ENCODE measurements at regions not wholly inside any gene's neighbourhood (a gene's known extent, or its start where the extent isn't known, plus 50 kb on each side); places are given as distances from the start of the nearest gene placed in this dataset.
A peak's percentile ranks its signal among the peaks of the same experiment; 100 is the strongest.
"Not testable (repeated sequence)": the region's sequence is repeated elsewhere in the genome, so short reads cannot be mapped to it uniquely, and the experiment has no call there.

DNA sequence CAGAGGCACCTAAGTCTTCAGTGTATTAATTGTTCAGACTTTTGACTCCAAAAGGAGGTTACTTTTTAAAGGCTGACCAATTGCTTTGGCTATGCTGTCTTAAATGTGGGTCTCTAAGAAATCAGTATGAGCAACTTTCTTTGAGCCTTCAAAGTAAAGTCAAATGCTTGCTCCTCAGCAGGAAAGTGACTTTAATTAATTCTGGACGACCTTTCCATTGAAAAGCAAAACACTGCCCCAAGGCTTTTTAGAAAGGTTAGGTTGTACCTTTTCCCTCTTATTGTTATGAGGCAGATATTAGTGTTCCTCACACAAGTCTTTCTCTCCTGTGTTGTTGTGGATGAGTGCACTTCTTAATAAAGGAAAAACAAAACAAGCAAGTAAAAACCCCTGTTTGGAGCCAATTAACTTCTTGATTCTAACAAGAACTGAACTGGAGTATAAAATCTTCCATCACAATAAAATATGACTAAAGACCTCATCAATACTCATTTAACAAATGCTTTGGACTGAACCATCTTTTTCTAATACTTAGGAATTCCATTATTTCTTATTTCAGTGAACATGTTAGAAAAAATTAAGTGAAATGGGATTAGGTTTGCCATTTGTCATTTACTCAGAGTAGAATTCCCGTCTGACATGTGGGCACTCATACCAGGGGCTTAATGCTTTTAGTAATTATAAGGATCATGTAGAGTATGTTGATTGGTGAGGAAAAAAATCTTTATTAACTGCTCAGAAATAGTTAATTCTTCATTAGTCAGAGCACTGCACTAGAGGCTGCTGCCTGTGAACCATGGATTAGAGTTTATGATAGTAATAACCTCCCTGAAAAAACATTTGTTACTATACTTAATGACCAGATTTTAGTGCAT lies 159.1 kb upstream of the ZNF608 start:
- no peak for DNase-seq

DNA sequence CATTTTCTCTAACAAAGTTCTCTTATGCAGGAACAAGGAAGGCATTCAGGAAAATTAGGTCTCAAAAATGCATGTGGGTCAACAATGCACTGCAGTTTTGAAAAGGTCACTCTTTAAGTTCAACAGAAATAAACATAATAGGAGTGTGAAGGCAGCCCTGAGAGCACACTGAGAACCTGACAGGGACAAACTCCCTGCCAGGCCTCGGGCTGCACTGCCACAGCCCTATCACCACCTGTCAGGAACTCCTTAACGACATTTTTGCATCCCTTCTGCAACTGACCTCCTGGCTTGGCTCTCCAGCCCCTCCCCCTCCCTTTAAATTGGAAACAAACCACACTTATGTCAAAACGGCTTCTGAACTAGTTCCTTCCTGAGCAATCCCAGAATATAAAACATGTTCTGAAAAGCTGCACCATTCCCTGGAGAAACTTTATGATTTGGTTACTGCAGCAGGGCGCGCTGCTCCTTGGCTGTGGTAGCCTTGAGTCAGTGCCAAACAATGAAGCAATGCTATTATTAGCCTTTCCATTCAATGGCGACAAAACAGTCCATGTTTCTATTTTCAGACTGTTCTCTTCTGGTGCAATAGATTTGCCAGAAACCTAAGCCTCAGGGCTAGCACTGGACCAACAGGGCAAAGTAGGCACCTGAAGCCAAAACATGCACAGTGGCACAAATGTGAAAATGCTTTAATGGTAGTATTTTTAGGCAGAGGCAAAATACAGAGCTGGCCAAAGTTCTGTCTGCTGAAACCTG lies 160.1 kb upstream of the ZNF608 start:
- DNase-seq: peak; percentile 55

DNA sequence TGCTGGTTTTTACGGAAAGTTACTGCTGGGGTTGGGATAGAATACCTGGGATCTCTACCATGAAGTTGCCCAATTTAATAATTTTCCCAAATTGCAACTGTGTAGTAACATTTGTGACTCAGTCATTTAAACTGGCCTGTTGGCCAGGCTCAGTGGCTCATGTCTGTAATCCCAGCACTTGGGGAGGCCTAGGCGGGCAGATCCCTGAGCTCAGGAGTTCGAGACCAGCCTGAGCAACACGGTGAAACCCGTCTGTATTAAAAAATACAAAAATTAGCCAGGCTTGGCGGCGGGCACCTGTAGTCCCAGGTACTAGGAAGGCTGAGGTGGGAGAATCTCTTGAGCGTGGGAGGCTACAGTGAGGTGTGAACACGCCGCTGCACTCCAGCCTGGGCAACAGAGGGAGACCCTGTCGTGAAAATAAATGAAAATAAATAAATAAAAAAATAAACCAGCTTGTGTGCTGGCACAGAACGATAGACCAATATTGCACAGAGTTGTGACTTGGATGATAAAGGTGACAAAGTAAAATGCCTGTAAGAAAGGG lies 160.7 kb upstream of the ZNF608 start:
- no peak for DNase-seq

DNA sequence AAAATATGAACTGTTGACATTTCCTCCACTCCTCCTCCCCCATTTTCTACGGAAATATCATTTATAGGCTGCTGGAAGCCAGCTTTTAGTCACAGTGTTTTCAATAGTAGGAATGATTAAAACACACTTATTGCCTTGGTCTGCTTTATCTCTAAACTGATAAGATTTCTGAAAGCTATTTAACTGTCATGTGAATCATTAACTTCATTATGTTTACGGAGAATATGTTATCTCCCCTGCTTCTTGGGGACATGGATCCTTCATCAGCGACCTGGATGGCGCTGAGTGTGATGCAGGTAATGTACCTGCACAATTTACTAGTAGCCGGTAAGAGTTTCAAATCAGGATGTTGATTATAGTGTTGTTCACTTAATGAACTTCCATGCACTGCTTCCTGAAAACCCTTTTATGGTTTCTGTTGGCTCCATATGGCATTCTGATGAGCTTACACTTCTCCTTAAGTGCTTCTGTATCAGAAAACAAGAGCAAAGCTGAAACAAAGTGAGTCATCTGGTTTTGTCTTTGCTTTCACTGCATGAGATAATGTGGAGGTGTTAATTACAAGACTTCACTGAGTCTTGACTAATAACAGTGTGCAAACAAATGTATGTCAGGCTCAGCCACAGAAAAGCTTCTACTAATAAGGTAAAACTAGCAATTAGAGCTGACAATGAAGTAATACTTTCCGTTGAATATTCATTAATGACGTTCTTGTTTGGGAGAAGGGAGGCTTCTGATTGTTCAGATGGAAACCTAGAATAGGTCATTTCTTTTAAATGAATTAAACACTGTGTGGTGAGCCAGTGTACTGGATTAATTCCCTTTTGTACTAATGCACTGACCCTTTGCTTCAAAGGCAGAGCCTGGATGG lies 162.4 kb upstream of the ZNF608 start:
- DNase-seq: peak; percentile 86

DNA sequence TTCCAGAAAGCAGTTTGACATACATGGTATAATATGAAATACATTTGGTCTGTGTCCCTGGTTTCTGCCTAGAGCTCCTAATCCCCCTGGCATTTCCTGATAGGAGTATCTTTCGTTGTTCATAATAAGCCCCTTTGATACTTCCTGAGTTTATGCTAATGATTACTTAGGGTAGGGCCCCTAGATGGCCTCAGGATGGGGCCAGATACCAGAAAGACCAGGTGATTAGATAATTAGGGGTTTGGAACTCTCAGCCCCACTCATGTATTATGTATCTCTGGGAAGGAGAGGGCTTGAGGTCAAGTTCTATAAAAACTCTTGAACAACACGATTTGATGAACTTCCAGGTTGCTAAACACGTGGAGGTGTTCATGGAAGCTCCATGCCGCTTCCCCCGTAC lies 163.3 kb upstream of the ZNF608 start:
- DNase-seq: peak; percentile 13

DNA sequence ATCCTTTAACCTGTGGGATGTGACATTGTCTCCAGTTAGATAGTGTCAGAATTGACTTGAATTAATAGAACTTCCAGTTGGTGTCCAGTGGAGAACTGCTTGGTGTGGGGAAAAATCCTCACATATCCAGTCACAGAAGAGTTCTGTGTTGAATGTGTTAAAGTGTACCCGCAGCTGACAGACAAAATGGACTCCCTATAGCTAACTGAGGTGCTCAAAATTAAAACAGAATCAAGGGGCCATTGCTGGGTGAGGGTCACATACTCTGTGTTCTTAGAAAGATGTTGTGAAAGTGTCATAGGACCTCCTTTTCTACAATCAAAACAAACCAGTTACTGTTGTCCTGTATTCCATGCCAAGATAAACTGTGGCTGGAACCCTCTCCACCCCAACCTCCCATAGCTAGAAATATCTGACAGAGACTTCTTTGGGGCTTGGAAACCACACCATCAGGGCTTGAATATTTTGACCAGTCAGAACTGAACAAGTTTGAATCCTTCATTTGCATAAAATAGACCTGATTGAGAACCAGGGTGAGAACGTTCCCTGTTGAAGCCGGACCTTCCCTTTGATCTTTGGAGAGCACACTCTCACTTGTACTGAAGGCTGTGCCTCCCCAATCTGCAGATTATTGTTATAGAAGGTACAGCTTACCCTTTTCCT lies 164.0 kb upstream of the ZNF608 start:
- no peak for DNase-seq

DNA sequence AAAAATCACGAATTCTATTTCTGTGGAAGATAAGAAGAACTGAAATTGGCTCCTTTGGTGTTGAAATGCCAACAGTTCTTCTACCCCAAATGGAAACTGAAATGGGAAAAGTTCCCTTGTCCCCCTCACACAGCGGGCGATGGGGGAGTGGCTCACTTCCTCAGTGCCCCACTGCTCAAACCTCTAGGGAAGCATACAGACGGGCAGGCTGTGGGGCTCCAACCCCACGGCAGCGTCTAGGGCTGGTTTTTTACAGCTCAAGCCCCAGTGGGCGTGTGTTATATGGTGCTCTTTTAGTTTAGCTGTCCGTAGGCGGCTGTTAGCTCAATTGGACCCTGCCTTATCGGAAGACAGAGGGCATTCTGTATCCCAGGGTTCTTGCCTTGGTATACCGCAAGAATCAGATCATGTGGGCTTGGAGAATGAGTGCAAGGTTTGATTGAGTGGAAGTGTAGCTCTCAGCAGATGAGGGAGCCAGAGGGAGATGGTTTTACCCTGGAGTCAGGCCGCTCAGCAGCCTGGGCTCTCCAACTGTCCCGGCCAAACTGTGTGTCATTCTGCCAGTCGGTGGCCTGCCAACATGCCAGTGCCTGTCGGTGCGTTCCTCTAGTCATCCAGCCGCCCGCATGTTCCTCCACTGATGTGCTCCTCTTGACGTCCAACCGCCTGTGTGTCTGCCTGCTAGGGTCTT lies 166.3 kb upstream of the ZNF608 start:
- DNase-seq: no peak

DNA sequence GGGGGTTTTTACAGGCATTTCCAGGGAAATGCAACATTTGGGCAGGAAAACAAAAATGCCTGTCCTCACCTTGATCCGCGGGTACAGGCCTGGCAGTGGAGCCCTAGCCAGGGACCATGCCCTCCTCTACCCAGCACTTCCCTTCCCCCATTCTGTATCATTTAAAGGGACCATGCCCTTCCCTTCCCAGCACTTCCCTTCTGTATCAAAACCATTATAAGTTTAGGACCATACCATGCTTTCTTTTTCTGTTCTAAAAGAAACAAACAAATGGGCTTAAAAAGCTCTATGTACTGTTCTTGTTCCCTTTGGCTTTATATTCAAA lies 166.9 kb upstream of the ZNF608 start:
- DNase-seq: no peak

DNA sequence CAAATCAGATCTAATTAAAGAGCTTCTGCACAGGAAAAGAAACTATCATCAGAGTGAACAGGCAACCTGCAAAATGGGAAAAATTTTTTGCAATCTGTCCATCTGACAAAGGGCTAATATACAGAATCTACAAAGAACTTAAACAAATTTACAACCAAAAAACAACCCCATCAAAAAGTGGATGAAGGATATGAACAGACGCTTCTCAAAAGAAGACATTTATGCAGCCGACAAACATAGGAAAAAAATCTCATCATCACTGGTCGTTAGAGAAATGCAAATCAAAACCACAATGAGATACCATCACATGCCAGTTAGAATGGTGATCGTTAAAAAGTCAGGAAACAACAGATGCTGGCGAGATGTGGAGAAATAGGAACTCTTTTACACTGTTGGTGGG lies 169.9 kb upstream of the ZNF608 start:
- not testable (repeated sequence) for DNase-seq

DNA sequence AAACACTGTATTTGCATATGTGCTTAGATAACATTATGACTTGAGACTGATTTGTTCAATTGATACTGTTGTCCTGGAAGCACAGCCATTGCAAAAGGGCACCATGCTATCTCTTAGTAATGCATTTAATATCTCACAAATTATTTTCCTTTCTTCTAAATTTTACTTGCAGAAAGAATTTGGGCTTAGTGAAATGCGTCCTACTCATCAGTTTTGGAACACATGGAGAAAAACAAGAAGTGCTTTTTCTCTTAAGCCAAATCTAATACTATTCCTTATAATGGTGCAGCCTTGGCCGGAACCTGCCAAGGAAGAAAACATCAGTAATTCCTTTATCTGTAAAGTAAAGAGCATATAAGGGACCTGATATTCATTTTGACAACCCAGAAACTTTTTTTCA lies 172.2 kb upstream of the ZNF608 start:
- DNase-seq: no peak

DNA sequence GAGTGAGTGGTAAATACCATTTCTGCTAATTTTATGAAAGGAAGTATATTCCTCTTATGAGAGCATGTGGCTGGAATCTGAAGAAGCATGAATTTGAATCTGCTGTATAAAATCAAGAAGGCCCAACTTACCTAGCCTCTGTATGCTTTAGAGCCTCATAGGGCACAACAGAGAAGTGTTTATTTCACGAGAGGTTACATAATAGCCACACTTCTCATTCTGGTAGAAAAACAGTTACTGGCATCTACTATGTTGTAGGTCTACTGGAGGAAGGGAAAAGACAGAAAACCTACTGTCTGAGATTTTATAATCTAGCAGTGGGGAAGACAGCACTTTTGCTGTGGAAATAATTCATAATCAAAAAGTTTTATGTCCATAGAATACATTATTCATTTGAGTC lies 172.6 kb upstream of the ZNF608 start:
- DNase-seq: no peak

DNA sequence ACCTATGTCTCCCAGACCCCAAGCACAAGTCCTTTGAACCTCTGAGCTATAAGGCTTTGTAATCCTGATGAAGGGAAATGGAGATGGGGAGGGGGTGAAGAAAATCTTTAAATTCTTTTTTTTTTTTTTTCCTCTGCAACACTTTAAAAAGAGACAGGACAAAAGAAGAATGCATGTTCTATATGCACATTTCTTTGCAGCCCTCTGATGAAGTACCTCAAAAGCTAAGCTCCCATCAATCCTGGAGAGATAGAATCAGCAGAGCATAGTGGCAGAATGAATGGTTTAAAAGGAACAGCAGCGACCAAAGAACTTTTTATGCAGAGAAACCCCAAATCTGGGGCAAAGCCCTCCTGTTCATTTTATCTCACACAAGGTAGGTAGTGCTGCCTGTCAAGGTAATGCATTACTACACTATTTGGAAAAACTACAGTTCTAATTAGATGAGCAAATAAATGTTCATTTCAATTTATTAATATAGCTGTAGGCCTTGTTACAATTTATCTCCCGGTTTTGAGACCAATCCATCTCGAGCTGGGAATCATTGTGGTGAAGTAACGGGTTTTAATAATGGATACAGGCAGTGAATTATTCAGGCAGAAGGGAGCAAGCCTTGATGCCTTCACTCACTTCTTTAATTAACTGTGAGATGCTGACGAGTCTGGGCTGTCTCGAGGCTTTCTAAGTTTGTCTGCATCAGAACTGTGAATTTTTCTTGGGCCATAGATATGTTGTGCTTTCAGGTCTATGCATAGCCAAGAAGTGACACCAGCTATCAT lies 173.5 kb upstream of the ZNF608 start:
- DNase-seq: no peak

DNA sequence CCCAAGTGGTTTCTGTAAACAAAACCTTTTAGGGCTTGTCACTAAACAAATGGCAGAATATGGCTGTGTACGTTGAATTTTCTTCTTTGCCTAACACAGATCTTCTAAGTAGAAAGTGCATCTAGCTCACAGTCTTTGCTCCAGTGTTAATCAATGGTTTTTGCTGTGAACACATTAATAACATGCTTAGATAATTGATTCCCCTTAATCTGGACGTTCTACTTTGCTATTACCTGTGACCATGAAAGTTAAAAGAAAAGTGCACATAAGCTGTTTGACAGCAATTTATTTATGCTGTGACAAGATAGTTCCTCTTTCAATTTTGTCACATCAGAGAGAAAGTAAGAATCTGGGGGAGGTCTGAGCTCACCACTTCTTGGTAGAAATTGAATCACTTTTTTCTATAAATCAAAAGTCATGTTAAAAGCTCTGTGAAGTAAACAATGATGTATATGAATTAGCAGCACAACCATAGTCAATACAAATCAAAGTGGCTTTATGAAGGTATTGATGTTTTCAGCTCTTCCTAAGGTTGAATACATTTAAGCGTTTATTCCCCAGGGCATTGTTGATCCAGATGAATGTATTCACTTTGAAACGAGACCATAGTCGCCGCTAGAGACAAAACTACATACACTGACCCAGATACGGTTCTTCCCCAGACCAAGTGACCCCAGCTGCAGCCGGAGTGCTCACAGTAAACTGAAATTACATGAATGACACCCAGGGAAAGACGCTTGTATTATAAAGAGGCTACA lies 174.6 kb upstream of the ZNF608 start:
- no peak for DNase-seq

DNA sequence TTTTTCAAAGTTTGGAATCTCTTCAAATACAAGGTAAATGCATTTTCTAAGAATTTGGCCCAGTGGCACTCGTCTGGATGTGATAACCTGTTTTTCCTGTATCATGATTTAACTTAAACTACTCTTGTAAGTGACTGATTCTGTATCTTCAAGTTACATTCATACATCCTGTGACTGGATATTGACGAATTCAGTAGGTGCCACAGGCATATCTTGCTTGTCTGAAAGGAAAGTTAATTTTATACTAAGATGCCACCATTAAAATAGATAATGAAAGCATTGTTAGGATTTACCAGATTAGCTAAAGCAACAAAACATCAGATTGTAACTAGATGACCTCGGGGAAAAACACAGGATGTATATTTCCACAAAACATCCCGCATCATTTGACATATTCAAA lies 175.3 kb upstream of the ZNF608 start:
- DNase-seq: no peak

DNA sequence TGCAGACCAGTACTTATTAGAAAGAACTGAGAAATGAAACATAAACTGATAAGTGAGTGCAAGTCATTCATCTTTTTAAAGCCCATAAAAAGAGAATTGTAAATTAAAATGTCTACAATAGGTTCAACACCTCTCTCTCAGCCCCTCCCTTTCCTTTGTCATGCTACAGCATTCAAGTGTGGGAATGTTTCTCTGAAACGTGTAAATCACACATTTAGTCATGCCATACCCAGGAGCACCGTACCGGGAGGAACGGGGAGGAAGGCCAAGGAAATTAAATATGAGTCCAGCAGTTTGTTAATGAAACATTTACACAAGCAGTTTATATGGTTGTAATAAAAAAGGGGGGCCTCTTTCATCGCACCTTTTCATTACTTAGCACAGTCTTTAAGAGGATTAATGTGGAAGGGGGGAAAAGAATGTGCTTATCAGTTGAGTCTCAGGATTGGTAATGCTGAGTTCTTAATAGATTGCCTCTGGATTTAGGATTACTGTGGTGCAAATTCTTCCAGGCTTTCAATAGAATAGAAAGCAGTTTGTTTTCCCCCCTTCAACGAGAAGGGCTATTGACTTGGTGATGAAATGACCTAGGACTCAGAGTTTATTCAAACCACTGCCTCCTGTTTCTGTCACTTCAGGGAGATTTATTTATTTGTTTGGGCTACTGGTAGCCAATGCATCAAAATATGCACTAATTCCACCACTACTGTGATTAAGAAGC lies 176.0 kb upstream of the ZNF608 start:
- peak; percentile 26 for DNase-seq

DNA sequence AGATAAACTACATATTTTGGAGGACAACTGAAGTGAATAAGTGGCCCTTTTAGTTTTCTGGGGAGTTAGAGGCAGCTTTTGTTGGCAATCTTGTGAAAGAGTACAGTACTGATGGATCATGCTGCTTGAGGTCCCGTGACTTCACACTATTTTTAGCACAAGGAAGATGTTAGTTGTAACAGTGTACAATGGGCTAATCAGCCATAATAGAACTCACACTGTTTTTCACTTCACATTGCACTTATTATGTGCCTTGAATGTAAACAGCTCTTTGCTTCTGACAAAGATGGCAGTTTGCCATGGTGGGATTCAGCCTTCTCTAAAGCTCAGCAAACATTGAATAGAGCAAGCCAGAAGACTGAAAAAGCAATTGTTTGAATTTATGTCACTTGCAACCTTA lies 176.7 kb upstream of the ZNF608 start:
- peak; percentile 51 for DNase-seq

DNA sequence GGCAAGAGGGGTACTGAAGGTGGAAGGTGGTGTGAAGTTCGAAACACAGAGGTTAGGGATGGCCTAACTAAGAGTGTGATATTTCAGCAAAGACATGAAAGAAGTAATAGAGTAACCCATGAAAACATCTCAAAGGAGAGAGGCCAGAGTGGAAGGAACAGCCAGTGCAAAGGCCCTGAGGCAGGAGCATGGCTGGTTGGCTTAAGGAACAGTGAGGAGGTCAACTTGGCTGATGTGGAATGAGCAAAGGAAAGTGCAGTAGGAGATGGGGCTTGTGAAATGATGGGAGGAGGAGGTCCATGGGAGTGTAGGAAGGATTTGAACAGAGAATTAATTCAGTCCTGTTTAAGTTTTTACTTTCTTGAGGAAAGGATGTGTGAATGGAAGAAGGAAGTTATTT lies 178.3 kb upstream of the ZNF608 start:
- DNase-seq: no peak

DNA sequence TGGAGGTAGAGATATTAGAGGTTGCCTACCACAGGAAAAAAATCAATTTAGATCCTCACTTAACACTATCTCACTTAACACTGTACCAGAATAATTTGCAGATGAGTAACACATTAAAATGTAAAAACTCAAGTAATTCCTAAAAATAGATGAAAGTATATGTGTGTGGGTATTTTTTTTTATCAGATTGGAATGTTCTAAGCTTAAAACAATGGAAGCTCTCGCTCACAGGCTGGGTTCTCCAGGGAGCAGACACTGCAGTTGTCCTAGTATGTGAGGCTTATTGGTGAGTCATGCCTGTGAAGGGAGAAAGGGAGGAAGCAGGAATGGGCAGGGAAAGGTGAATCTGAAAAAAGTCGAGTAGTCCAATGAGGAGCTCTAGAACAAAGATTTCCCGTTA lies 181.3 kb upstream of the ZNF608 start:
- DNase-seq: peak; percentile 24

DNA sequence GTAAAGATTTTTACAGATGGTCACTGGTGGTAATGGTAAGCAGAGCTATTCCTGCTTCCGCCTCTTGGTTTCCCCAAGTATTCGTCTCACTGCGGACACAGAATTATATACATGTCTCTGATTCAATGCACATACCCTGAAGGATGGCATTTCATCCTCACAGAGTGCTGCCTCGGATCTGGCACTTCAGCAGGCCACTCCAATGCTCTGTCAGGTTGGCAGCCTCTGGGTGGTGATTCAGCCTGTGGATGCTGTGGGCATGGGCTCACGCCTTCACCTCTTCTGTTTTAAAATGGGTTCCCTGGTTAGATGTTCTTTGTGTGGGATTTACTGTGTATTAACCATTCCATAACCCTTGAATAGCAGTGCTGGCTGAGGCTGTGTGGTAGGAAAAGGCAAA lies 182.6 kb upstream of the ZNF608 start:
- no peak for DNase-seq

All from DMS53 (cell line).